Sigmoid colon (tissue), 6 donors: ENCODE measurements at regions not wholly inside any gene's neighbourhood (a gene's known extent, or its start where the extent isn't known, plus 50 kb on each side); places are given as distances from the start of the nearest gene placed in this dataset.

Experiments
- DNase-seq: peaks from one replicate; pipeline ENCODE4 v3.0.0-alpha.2; 2019
- H3K27ac ChIP-seq, 4 donors: fragments of 200-600 bp; sonication (generic); one replicate each; pipeline ENCODE4 v1.5.1; 2016 to 2019; ENCODE audit warnings: mild to moderate bottlenecking in 1 of 4
- H3K27me3 ChIP-seq, 3 donors: fragments of 200-600 bp; sonication (generic); one replicate each; pipeline ENCODE4 v1.5.1; 2019; ENCODE audit warnings: mild to moderate bottlenecking in 1 of 3
- H3K36me3 ChIP-seq, 4 donors: fragments of 200-600 bp; sonication (generic); one replicate each; pipeline ENCODE4 v1.5.1; 2016 to 2019
- H3K4me1 ChIP-seq, 4 donors: fragments of 200-600 bp; sonication (generic); one replicate each; pipeline ENCODE4 v1.5.1; 2017 to 2019
- H3K4me3 ChIP-seq, 4 donors: fragments of 200-600 bp; sonication (generic); one replicate each; pipeline ENCODE4 v1.5.1; 2017 to 2019; ENCODE audit warnings: mild to moderate bottlenecking in 2 of 4, moderate library complexity in 1 of 4
- H3K9me3 ChIP-seq, 4 donors: fragments of 200-600 bp in 3 of 4; sonication (generic) in 3 of 4; one replicate each; pipeline versions ENCODE4 v1.5.1 to v1.6.1; 2013 to 2019
- CTCF ChIP-seq, 4 experiments: fragments of 450-650 bp in 3 of 4; fragments of 200-600 bp in 1 of 4; IDR thresholded peaks; one replicate each; pipeline ENCODE4 v1.5.1; 2016 to 2019; ENCODE audit warnings: antibody characterized with exemption in 4 of 4, mild to moderate bottlenecking in 3 of 4, moderate library complexity in 2 of 4
- EP300 ChIP-seq, 4 donors: sonication (generic); formaldehyde crosslinking; IDR thresholded peaks; one replicate each; pipeline ENCODE4 v1.6.1; 2017; ENCODE audit warnings: antibody characterized with exemption in 4 of 4
- POLR2A ChIP-seq, 2 donors: fragments of 450-650 bp; IDR thresholded peaks; one replicate each; pipeline ENCODE4 v1.6.1; 2016; ENCODE audit warnings: antibody characterized with exemption in 2 of 2, mild to moderate bottlenecking in 2 of 2, moderate library complexity in 2 of 2
- POLR2AphosphoS5 ChIP-seq, 4 donors: sonication (generic); formaldehyde crosslinking; IDR thresholded peaks; one replicate each; pipeline ENCODE4 v1.6.1; 2017; ENCODE audit warnings: antibody characterized with exemption in 4 of 4
- WGBS, 2 donors: extraction: QIAGEN DNeasy Blood & Tissue Kit; methylation state at CpG; one replicate each; pipeline ENCODE4 v1.1.7; 2013; 5-methylcytosine and 5-hydroxymethylcytosine counted together
- intact Hi-C: fragments of 100-400 bp; cut with DNase I; formaldehyde crosslinking; loops from one replicate; pipeline ENCODE4 v1.15.1; 2023
- donor health status: healthy with polysubstance abuse.
- donor health status: healthy.

- H3K9me3 ChIP-seq, result peaks cover 0 to 7% (median 0%) of the 10 kb centered on the region in 4 donors
- no peaks in the 10 kb centered on the region for H3K36me3 ChIP-seq
- TF ChIP-seq EP300 (IDR thresholded peaks at IDR 0.05) (no peak), POLR2AphosphoS5 (IDR thresholded peaks at IDR 0.05) (no peak), POLR2A (IDR thresholded peaks at IDR 0.05) (no peak), CTCF (IDR thresholded peaks at IDR 0.05) (no peak)
- no peak overlapping the region for H3K27ac ChIP-seq
- H3K27me3 ChIP-seq, result no peaks in the 10 kb centered on the region
- peak; percentile 72 for DNase-seq
- H3K4me1 ChIP-seq, result peaks cover 0 to 9% (median 3%) of the 10 kb centered on the region in 4 donors
- 30 to 72% methylated on average over 9 of the region's 9 CpGs for WGBS, 2 donors
- intact Hi-C loops, result no loop called here
- H3K4me3 ChIP-seq, result peak overlapping the region in 2 of 4 donors; percentile 3 to 7
These were observed 193.6 kb downstream of the KCNRG start for GRCh38 chr13:50208826-50209335.

- Histone ChIP-seq H3K4me3 (no peak overlapping the region), H3K36me3 (no peaks in the 10 kb centered on the region), H3K27ac (no peak overlapping the region), H3K27me3 (no peaks in the 10 kb centered on the region), H3K9me3 (peaks cover 0 to 7% (median 0%) of the 10 kb centered on the region in 4 donors), H3K4me1 (peaks cover 0 to 9% (median 3%) of the 10 kb centered on the region in 4 donors)
- WGBS, 2 donors, result 79 to 93% methylated on average over 1 of the region's 1 CpG
- intact Hi-C loops, result no loop called here
- no peak for TF ChIP-seq CTCF (IDR thresholded peaks at IDR 0.05)
- TF ChIP-seq POLR2AphosphoS5 (IDR thresholded peaks at IDR 0.05), result no peak
- TF ChIP-seq EP300 (IDR thresholded peaks at IDR 0.05), result no peak
- TF ChIP-seq POLR2A (IDR thresholded peaks at IDR 0.05), result no peak
- DNase-seq, result no peak
These were observed 194.4 kb downstream of the KCNRG start for GRCh38 chr13:50209631-50210030.

- Histone ChIP-seq H3K27ac (no peak overlapping the region), H3K27me3 (no peaks in the 10 kb centered on the region), H3K36me3 (no peaks in the 10 kb centered on the region), H3K9me3 (peaks cover 0 to 7% (median 0%) of the 10 kb centered on the region in 4 donors), H3K4me1 (peaks cover 0 to 6% (median 1%) of the 10 kb centered on the region in 4 donors), H3K4me3 (no peak overlapping the region)
- DNase-seq, result no peak
- TF ChIP-seq EP300 (IDR thresholded peaks at IDR 0.05), result no peak
- no peak for TF ChIP-seq POLR2AphosphoS5 (IDR thresholded peaks at IDR 0.05)
- TF ChIP-seq CTCF (IDR thresholded peaks at IDR 0.05), result no peak
- no peak for TF ChIP-seq POLR2A (IDR thresholded peaks at IDR 0.05)
- 86 to 88% methylated on average over 1 of the region's 1 CpG for WGBS, 2 donors
- intact Hi-C loops, result no loop called here
These were observed 198.3 kb downstream of the KCNRG start for GRCh38 chr13:50213526-50213925.

GRCh38 chr13:50214514-50214913 is 199.3 kb downstream of the KCNRG start:
- no peak overlapping the region for H3K27ac ChIP-seq
- H3K9me3 ChIP-seq, result peaks cover 0 to 7% (median 0%) of the 10 kb centered on the region in 4 donors
- H3K27me3 ChIP-seq, result no peaks in the 10 kb centered on the region
- intact Hi-C loops, result no loop called here
- DNase-seq, result no peak
- no peaks in the 10 kb centered on the region for H3K4me1 ChIP-seq
- no peak overlapping the region for H3K4me3 ChIP-seq
- TF ChIP-seq POLR2AphosphoS5 (IDR thresholded peaks at IDR 0.05), result no peak
- TF ChIP-seq CTCF (IDR thresholded peaks at IDR 0.05), result no peak
- no peak for TF ChIP-seq EP300 (IDR thresholded peaks at IDR 0.05)
- TF ChIP-seq POLR2A (IDR thresholded peaks at IDR 0.05), result no peak
- H3K36me3 ChIP-seq, result no peaks in the 10 kb centered on the region

- Histone ChIP-seq H3K27me3 (no peaks in the 10 kb centered on the region), H3K9me3 (peaks cover 0 to 7% (median 0%) of the 10 kb centered on the region in 4 donors), H3K36me3 (no peaks in the 10 kb centered on the region), H3K27ac (no peak overlapping the region), H3K4me1 (no peaks in the 10 kb centered on the region), H3K4me3 (no peak overlapping the region)
- TF ChIP-seq POLR2A (IDR thresholded peaks at IDR 0.05), result no peak
- TF ChIP-seq EP300 (IDR thresholded peaks at IDR 0.05), result no peak
- TF ChIP-seq POLR2AphosphoS5 (IDR thresholded peaks at IDR 0.05), result no peak
- TF ChIP-seq CTCF (IDR thresholded peaks at IDR 0.05), result no peak
- no peak for DNase-seq
- intact Hi-C loops, result no loop called here
These were observed 200.2 kb downstream of the KCNRG start for GRCh38 chr13:50215399-50215798.
